ENCODE measurements at regions not wholly inside any gene's neighbourhood (a gene's known extent, or its start where the extent isn't known, plus 50 kb on each side); places are given as distances from the start of the nearest gene placed in this dataset.

- TF ChIP-seq, protein P1, sequence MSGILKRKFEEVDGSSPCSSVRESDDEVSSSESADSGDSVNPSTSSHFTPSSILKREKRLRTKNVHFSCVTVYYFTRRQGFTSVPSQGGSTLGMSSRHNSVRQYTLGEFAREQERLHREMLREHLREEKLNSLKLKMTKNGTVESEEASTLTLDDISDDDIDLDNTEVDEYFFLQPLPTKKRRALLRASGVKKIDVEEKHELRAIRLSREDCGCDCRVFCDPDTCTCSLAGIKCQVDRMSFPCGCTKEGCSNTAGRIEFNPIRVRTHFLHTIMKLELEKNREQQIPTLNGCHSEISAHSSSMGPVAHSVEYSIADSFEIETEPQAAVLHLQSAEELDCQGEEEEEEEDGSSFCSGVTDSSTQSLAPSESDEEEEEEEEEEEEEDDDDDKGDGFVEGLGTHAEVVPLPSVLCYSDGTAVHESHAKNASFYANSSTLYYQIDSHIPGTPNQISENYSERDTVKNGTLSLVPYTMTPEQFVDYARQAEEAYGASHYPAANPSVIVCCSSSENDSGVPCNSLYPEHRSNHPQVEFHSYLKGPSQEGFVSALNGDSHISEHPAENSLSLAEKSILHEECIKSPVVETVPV (CRISPR knock-in tag; IDR thresholded peaks at IDR 0.05) = no peak
- TF ChIP-seq ISL1 (CRISPR knock-in tag; IDR thresholded peaks at IDR 0.05) = no peak
- TF ChIP-seq CREB5 (CRISPR knock-in tag; IDR thresholded peaks at IDR 0.05; ENCODE audit: low read depth) = no peak
Measured at GRCh38 chr2:2758793-2759367, 427.8 kb upstream of the MYT1L start (continued).

GRCh38 chr2:2757764-2758163 lies 426.7 kb upstream of the MYT1L start:
- TF ChIP-seq ZNF70 (CRISPR knock-in tag; IDR thresholded peaks at IDR 0.05) (no peak), ZFP3 (CRISPR knock-in tag; IDR thresholded peaks at IDR 0.05) (no peak)
- ATAC-seq = no peak

DNA sequence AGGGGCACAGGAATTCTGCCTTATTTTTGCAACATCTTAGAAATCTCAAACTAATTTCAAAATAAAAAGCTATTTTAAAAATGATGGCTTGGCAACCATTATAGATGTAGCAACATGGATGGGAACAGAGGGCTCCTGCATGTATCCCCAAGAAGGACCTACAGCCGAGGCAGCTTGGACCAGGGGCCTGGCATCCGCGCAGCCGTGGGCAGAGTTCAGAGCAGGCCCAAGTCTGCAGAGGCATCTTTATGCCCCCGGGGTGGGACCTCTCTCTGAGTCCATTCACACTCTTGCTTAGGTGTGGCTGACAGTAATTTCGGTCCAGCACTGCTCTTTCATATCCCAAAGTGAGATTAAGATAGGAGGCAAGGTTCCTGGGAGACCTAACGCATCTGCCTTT lies 425.8 kb upstream of the MYT1L start:
- no peak for ATAC-seq
- TF ChIP-seq, protein P2, sequence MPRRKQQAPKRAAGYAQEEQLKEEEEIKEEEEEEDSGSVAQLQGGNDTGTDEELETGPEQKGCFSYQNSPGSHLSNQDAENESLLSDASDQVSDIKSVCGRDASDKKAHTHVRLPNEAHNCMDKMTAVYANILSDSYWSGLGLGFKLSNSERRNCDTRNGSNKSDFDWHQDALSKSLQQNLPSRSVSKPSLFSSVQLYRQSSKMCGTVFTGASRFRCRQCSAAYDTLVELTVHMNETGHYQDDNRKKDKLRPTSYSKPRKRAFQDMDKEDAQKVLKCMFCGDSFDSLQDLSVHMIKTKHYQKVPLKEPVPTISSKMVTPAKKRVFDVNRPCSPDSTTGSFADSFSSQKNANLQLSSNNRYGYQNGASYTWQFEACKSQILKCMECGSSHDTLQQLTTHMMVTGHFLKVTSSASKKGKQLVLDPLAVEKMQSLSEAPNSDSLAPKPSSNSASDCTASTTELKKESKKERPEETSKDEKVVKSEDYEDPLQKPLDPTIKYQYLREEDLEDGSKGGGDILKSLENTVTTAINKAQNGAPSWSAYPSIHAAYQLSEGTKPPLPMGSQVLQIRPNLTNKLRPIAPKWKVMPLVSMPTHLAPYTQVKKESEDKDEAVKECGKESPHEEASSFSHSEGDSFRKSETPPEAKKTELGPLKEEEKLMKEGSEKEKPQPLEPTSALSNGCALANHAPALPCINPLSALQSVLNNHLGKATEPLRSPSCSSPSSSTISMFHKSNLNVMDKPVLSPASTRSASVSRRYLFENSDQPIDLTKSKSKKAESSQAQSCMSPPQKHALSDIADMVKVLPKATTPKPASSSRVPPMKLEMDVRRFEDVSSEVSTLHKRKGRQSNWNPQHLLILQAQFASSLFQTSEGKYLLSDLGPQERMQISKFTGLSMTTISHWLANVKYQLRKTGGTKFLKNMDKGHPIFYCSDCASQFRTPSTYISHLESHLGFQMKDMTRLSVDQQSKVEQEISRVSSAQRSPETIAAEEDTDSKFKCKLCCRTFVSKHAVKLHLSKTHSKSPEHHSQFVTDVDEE (CRISPR knock-in tag; IDR thresholded peaks at IDR 0.05) = no peak
- TF ChIP-seq OSR1 (CRISPR knock-in tag; IDR thresholded peaks at IDR 0.05) = no peak
- TF ChIP-seq RARB (CRISPR knock-in tag; IDR thresholded peaks at IDR 0.05) = no peak
- TF ChIP-seq ZNF8 (CRISPR knock-in tag; IDR thresholded peaks at IDR 0.05) = no peak
- TF ChIP-seq CREB5 (CRISPR knock-in tag; IDR thresholded peaks at IDR 0.05; ENCODE audit: low read depth) = no peak
- TF ChIP-seq BACH2 (CRISPR knock-in tag; IDR thresholded peaks at IDR 0.05; ENCODE audit: borderline replicate concordance) = no peak
- no peak for TF ChIP-seq ZNF70 (CRISPR knock-in tag; IDR thresholded peaks at IDR 0.05)
- TF ChIP-seq ISL1 (CRISPR knock-in tag; IDR thresholded peaks at IDR 0.05) = no peak
- TF ChIP-seq ZC3H10 (CRISPR knock-in tag; IDR thresholded peaks at IDR 0.05) = no peak
- no peak for TF ChIP-seq TOX (CRISPR knock-in tag; IDR thresholded peaks at IDR 0.05; ENCODE audit: borderline replicate concordance)
- TF ChIP-seq GLIS3 (CRISPR knock-in tag; IDR thresholded peaks at IDR 0.05) = no peak
- TF ChIP-seq CSDC2 (CRISPR knock-in tag; IDR thresholded peaks at IDR 0.05) = no peak

- TF ChIP-seq ZNF70 (CRISPR knock-in tag; IDR thresholded peaks at IDR 0.05) (no peak), ZFP3 (CRISPR knock-in tag; IDR thresholded peaks at IDR 0.05) (no peak), ZFP30 (CRISPR knock-in tag; IDR thresholded peaks at IDR 0.05) (no peak), ZC3H10 (CRISPR knock-in tag; IDR thresholded peaks at IDR 0.05) (no peak), ESRRG (CRISPR knock-in tag; IDR thresholded peaks at IDR 0.05) (no peak), RARB (CRISPR knock-in tag; IDR thresholded peaks at IDR 0.05) (no peak), CSDC2 (CRISPR knock-in tag; IDR thresholded peaks at IDR 0.05) (no peak), OSR1 (CRISPR knock-in tag; IDR thresholded peaks at IDR 0.05) (no peak), ISL1 (CRISPR knock-in tag; IDR thresholded peaks at IDR 0.05) (no peak)
- TF ChIP-seq, protein P2 (CRISPR knock-in tag; IDR thresholded peaks at IDR 0.05) = no peak
- TF ChIP-seq, protein P1 (CRISPR knock-in tag; IDR thresholded peaks at IDR 0.05) = no peak
- ATAC-seq = no peak
Measured at GRCh38 chr2:2755990-2756389, 424.9 kb upstream of the MYT1L start.

All from SK-N-SH treated with all-trans-retinoic acid at 6 μM for 48 hours (cell line).